Activated T-helper 2 cell treated with anti-CD3 and anti-CD28 coated beads, Interferon-gamma antibody, Interleukin-2, Interleukin-4, amounts not matched to agents 10 μg/mL and 5 μg/mL and 100 μg/mL, durations not matched to agents 14 hours and 24 hours and 36 hours (primary cell): ENCODE measurements at regions not wholly inside any gene's neighbourhood (a gene's known extent, or its start where the extent isn't known, plus 50 kb on each side); places are given as distances from the start of the nearest gene placed in this dataset.
"Not testable (repeated sequence)": the region's sequence is repeated elsewhere in the genome, so short reads cannot be mapped to it uniquely, and the experiment has no call there.

Experiments used
- DNase-seq: peaks from one replicate; pipeline ENCODE4 v3.0.0; 2021; ENCODE audit warnings: low spot score
- H3K27ac Mint-ChIP-seq: one replicate; pipeline ENCODE4 v1.8.0; 2021; ENCODE audit warnings: mixed read lengths
- H3K27me3 Mint-ChIP-seq: one replicate; pipeline ENCODE4 v1.8.0; 2021; ENCODE audit warnings: low read depth, mixed read lengths
- H3K36me3 Mint-ChIP-seq: one replicate; pipeline ENCODE4 v1.8.0; 2021; ENCODE audit warnings: low read depth, mixed read lengths
- H3K4me1 Mint-ChIP-seq: one replicate; pipeline ENCODE4 v1.8.0; 2021; ENCODE audit warnings: low read depth, mixed read lengths
- H3K4me3 Mint-ChIP-seq: one replicate; pipeline ENCODE4 v1.8.0; 2021; ENCODE audit warnings: low read depth, mild to moderate bottlenecking, moderate library complexity, mixed read lengths
- H3K9me3 Mint-ChIP-seq: one replicate; pipeline ENCODE4 v1.8.0; 2021; ENCODE audit warnings: mixed read lengths
- intact Hi-C: fragments of 100-400 bp; cut with micrococcal nuclease; formaldehyde crosslinking; loops from one replicate; pipeline ENCODE4 v1.15.1; 2023

DNA sequence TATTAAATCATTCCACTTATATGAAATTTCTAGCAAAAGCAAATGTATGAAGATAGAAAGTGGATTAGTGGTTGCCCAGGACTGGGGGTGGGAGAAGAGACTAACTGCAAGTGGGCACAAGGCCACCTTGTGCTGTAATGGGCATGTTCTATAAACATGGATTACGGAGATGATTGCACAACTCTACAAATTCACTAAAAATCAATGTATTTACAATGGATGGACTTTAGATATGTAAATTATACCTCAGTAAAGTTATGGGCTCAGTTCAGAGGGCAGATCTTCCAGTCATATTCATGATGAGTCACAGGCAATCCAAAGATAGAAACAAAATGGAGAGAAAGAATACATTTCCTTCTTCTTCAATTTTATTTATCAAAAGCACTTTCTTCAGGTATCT lies 173.9 kb downstream of the NDUFA12 start:
- Mint-ChIP-seq H3K4me1 (peaks cover 7% of the 10 kb centered on the region), H3K27ac (no peak overlapping the region), H3K4me3 (no peak overlapping the region), H3K9me3 (no peaks in the 10 kb centered on the region), H3K27me3 (no peaks in the 10 kb centered on the region), H3K36me3 (no peaks in the 10 kb centered on the region)
- no peak for DNase-seq
- intact Hi-C loops: no loop called here

DNA sequence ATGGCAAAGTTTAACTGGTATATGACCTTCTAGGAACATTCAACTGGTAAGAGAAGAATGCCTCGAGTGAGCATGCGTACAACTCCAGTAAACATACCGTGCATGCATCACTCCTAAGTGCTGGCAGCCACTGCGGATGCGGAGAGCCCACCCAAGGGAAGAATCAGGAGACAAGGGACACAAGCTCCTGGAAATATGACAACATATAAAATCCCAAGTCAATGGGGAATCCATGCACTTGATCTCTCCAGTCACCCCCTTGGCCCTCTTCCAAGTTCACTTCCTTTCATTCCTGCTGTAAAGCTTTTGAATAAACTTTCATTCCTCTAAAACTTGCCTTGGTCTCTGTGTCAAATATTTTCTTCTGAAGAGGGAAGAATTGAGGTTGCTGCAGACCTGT lies 168.7 kb upstream of the TMCC3 start:
- intact Hi-C loops: no loop called here
- no peak overlapping the region for H3K27ac Mint-ChIP-seq
- no peak for DNase-seq
- H3K27me3 Mint-ChIP-seq: no peaks in the 10 kb centered on the region
- no peak overlapping the region for H3K4me3 Mint-ChIP-seq
- H3K9me3 Mint-ChIP-seq: peaks cover 7% of the 10 kb centered on the region
- no peaks in the 10 kb centered on the region for H3K4me1 Mint-ChIP-seq
- no peaks in the 10 kb centered on the region for H3K36me3 Mint-ChIP-seq

DNA sequence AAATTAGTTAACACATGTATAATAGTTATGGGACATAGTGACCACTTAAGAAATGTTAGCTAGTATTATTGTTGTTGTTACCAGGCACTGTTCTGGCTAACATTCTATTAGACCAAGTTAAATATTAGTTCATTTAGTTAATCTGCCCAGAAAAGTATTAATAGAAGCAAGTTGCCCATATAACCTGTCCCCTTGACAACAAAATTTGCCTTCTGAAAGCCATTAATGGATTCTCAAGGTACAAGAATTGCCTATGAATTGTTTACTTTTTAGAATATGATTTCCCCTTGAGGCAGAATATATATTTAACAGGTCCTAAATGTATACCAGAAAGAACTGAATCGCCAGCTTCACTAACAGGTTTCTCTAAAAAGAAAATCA lies 167.3 kb upstream of the TMCC3 start:
- DNase-seq: no peak
- Mint-ChIP-seq H3K27me3 (no peaks in the 10 kb centered on the region), H3K4me1 (no peaks in the 10 kb centered on the region), H3K4me3 (no peak overlapping the region), H3K36me3 (no peaks in the 10 kb centered on the region), H3K27ac (no peak overlapping the region), H3K9me3 (peaks cover 21% of the 10 kb centered on the region)
- intact Hi-C loops: no loop called here

DNA sequence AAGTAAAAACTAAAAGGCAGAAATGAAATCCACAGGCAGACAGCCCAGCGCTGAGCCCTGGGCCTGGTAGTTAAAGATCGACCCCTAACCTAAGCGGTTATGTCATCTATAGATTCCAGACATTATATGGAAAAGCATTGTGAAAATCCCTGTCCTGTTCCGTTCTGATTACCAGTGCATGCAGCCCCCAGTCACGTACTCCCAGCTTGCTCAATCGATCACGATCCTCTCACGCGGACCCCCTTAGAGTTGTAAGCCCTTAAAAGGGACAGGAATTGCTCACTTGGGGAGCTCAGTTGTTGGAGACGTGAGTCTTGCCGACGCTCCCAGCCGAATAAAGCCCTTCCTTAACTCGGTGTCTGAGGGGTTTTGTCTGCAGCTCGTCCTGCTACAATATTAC lies 166.8 kb upstream of the TMCC3 start:
- H3K4me3 Mint-ChIP-seq, intact Hi-C loops, H3K27ac Mint-ChIP-seq, H3K4me1 Mint-ChIP-seq, DNase-seq, H3K36me3 Mint-ChIP-seq, H3K27me3 Mint-ChIP-seq: not testable (repeated sequence)
- H3K9me3 Mint-ChIP-seq: peaks cover 25% of the 10 kb centered on the region

DNA sequence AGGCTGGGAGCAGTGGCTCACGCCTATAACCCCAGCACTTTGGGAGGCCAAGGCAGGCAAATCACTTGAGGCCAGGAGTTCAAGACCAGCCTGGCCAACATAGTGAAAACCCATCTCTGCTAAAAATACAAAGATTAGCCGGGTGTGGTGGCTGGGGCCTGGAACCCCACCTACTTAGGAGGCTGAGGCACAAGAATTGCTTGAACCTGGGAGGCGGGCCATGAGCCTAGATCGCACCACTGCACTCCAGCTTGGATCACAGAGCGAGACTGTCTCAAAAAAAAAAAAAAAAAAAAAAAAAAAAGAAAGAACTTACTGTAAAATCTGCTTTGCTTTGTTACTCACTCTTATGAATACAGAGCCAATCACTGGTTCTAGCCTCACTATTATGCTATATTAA lies 166.4 kb upstream of the TMCC3 start:
- H3K4me3 Mint-ChIP-seq, H3K27ac Mint-ChIP-seq, H3K36me3 Mint-ChIP-seq, DNase-seq, intact Hi-C loops, H3K27me3 Mint-ChIP-seq, H3K4me1 Mint-ChIP-seq: not testable (repeated sequence)
- H3K9me3 Mint-ChIP-seq: peaks cover 27% of the 10 kb centered on the region

DNA sequence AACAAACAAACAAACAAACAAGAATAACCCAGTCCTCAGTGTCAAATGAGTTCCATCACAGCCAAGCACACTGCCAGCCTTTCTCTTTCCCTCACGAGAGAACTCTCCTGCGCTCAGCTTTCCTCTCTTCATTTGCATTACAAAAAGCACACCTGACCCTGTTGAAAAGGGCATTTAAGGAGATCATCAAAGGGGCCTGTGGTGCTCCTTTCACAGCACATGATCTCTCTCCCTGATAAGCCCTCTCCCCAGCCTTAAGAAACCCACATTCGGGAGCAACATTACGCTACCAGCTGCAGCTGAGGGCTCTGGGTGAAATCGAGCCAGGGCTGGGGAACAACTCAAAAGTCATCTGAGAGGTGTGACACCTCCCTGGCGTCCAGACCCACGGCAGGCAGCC lies 165.6 kb upstream of the TMCC3 start:
- H3K4me3 Mint-ChIP-seq: no peak overlapping the region
- DNase-seq: no peak
- peaks cover 35% of the 10 kb centered on the region for H3K9me3 Mint-ChIP-seq
- no peaks in the 10 kb centered on the region for H3K36me3 Mint-ChIP-seq
- no peak overlapping the region for H3K27ac Mint-ChIP-seq
- intact Hi-C loops: no loop called here
- H3K4me1 Mint-ChIP-seq: no peaks in the 10 kb centered on the region
- H3K27me3 Mint-ChIP-seq: no peaks in the 10 kb centered on the region

DNA sequence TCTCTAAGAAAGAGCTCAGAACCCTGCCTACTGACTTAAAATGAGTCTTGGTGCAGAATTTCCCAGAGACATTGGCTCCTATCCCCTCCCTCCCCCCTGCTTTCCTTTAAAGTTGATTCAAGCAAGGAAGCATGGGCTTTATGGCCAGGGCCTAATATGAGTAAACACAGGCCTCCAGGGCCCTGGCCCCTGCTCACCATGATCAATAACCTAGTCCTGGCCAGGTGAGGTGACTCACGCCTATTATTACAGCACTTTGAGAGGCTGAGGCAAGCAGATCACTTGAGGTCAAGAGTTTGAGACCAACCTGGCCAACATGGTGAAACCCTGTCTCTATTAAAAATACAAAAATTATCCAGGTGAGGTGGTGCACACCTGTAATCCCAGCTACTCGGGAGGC lies 165.1 kb upstream of the TMCC3 start:
- Mint-ChIP-seq H3K36me3 (no peaks in the 10 kb centered on the region), H3K9me3 (peaks cover 38% of the 10 kb centered on the region), H3K27me3 (no peaks in the 10 kb centered on the region), H3K27ac (no peak overlapping the region), H3K4me3 (no peak overlapping the region), H3K4me1 (no peaks in the 10 kb centered on the region)
- DNase-seq: no peak
- intact Hi-C loops: no loop called here

DNA sequence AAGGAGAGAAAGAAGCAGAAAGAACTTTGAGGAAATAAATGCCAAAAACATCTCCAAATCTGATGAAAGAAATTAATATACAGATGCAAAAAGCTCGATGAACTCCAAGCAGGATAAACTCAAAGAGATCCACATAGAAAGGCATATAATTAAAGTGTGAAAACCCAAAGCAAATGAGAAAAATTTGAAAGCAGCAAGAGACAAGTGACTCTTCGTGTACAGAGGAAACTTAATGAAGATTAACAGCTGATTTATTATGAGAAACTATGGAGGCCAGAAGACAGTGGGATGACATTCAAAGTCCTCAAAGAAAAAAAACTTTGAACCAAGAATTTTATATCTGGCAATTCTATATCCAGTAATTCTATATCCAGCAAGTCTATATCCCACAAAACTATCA lies 163.0 kb upstream of the TMCC3 start:
- H3K27ac Mint-ChIP-seq: no peak overlapping the region
- no peaks in the 10 kb centered on the region for H3K27me3 Mint-ChIP-seq
- no peaks in the 10 kb centered on the region for H3K4me1 Mint-ChIP-seq
- no peaks in the 10 kb centered on the region for H3K36me3 Mint-ChIP-seq
- H3K4me3 Mint-ChIP-seq: no peak overlapping the region
- intact Hi-C loops: no loop called here
- no peak for DNase-seq
- peaks cover 46% of the 10 kb centered on the region for H3K9me3 Mint-ChIP-seq

DNA sequence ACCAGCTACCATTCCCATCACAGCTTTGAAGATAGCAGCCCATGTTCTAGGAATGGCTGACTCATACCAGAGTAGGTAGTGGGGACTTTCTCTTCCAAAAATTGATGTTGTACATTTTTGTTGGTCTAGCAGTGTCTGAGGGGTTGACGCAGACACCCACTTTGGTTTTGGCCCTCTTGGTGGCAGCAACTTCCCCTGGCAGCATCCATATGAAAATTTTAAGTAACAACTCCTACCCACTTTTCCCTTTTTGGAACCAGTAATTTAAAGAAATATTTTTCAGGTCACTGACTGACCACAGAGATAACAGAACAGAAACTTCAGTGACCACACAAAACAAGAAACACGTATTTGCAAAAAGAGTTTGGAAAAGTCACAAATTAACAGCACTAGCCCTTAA lies 162.0 kb upstream of the TMCC3 start:
- H3K27ac Mint-ChIP-seq: no peak overlapping the region

DNA sequence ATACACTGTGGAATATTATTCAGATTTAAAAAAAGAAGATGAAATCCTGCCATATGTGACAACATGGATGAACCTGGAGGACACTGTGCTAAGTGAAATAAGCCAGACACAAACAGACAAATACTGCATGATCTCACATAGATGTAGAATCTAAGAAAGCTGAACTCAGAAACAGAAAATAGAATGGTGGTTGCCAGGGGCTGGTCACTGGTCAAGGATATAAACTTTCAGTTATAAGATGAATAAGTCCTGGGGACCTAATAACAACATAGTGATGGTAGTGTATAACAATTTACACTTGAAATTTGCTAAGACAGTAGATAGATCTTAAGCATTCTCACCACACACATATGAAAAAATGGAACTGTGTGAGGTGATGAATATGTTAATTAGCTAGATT lies 161.3 kb upstream of the TMCC3 start:
- no peak for DNase-seq
- Mint-ChIP-seq H3K4me3 (no peak overlapping the region), H3K36me3 (no peaks in the 10 kb centered on the region), H3K4me1 (no peaks in the 10 kb centered on the region), H3K27ac (no peak overlapping the region), H3K27me3 (no peaks in the 10 kb centered on the region), H3K9me3 (peaks cover 46% of the 10 kb centered on the region)
- intact Hi-C loops: no loop called here

More for the DNA sequence above, 162.0 kb upstream of the TMCC3 start:
- H3K4me3 Mint-ChIP-seq: no peak overlapping the region
- DNase-seq: no peak
- H3K4me1 Mint-ChIP-seq: no peaks in the 10 kb centered on the region
- intact Hi-C loops: no loop called here
- H3K9me3 Mint-ChIP-seq: peaks cover 46% of the 10 kb centered on the region
- no peaks in the 10 kb centered on the region for H3K36me3 Mint-ChIP-seq
- no peaks in the 10 kb centered on the region for H3K27me3 Mint-ChIP-seq

DNA sequence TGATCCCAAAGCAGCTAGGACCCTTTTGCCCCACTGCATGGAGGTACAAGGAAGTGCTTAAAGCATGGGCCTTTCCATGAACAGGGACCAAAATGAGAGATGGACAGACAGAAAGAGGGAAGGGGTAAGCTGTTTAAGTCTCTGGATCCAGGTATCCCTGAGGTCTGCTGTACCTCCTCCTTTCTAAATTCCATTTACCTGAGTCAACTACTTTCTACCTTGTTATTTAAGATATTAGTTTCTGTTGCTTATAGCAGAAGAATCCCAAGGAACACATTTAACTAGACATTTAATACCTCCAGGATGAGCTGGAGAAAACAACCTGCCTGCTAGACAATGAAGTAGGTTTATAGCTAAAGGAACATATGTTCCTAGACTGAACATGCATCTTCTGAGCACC lies 157.6 kb upstream of the TMCC3 start:
- Mint-ChIP-seq H3K4me3 (no peak overlapping the region), H3K27ac (no peak overlapping the region), H3K9me3 (peaks cover 28% of the 10 kb centered on the region), H3K4me1 (no peaks in the 10 kb centered on the region), H3K36me3 (no peaks in the 10 kb centered on the region), H3K27me3 (no peaks in the 10 kb centered on the region)
- intact Hi-C loops: no loop called here
- DNase-seq: no peak

DNA sequence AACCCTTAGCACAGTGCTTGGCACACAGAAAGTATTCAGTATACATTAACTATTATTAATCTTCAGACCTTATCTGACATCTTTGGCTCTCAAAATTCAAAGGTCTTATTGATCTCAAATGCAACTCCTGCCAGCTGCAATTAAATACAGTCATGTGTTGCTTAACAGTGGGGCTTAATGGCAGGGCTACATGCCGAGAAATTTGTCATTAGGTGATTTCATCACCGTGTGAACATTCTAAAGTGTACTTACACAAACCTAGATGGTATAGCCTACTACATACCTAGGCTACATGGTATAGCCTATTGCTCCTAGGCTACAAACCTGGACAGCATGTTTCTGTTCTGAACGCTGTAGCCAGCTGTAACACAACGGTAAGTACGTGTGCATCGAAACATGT lies 156.3 kb upstream of the TMCC3 start:
- Mint-ChIP-seq H3K9me3 (peaks cover 18% of the 10 kb centered on the region), H3K27me3 (no peaks in the 10 kb centered on the region), H3K27ac (no peak overlapping the region), H3K36me3 (no peaks in the 10 kb centered on the region), H3K4me1 (no peaks in the 10 kb centered on the region), H3K4me3 (no peak overlapping the region)
- intact Hi-C loops: no loop called here
- no peak for DNase-seq

DNA sequence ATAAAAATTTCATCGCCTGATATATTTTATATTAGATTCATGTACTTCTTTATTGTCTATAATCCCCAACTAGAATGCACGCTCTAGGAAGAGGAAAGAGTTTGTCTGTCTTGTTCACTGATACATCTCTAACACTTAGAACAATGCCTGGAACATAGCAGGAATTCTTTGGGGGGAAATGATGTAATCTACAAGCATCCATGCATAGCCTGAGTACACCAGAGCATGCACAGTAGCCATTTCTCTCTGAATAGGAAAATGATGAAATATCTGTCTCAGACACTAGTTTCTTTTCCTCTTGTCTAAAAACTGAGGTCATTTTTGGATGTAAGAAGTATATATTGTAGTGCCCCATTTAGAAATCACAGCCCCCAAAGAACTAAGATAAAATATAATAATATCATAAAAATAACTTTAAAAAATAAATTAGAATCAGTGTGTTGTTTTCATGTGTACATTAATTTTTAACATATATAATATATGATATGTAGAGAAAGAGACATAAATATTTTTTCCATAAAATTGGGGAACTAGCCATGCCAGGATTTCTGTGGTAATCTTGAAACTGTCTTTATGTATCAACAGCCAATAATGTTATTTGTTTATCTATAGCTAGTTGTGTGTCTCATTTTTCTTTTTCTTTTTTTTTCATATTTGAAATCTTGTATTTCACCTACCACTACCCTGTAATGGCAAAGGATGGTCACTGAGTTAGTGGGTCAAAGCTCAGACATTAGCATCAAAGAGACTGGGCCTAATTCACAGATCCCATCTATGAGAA lies 155.6 kb upstream of the TMCC3 start:
- H3K27me3 Mint-ChIP-seq: no peaks in the 10 kb centered on the region
- peaks cover 11% of the 10 kb centered on the region for H3K9me3 Mint-ChIP-seq
- no peak for DNase-seq
- no peak overlapping the region for H3K4me3 Mint-ChIP-seq
- no peaks in the 10 kb centered on the region for H3K4me1 Mint-ChIP-seq
- no peaks in the 10 kb centered on the region for H3K36me3 Mint-ChIP-seq
- intact Hi-C loops: no loop called here
- no peak overlapping the region for H3K27ac Mint-ChIP-seq

DNA sequence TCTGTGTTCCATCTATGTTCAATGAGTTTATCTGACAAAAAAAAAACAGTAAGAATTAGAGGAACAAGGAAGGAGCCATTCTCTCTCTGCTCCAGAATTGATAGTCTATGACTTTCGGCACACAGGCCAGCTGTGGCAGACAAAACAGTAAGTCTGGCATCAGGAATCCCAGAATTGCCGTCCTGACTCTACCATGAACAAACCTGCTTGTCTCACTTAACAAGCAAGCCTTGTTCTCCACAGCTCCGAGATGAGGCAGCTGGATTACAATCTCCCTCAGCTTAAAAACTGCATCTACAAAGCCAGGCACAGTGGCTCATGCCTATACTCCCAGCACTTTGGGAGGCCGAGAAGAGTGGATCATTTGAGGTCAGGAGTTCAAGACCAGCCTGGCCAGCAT lies 153.6 kb upstream of the TMCC3 start:
- Mint-ChIP-seq H3K36me3 (no peaks in the 10 kb centered on the region), H3K4me1 (no peaks in the 10 kb centered on the region), H3K9me3 (no peaks in the 10 kb centered on the region), H3K27me3 (no peaks in the 10 kb centered on the region), H3K27ac (no peak overlapping the region), H3K4me3 (no peak overlapping the region)
- DNase-seq: no peak
- intact Hi-C loops: no loop called here
